Mammary epithelial cell (primary cell): ENCODE measurements at regions not wholly inside any gene's neighbourhood (a gene's known extent, or its start where the extent isn't known, plus 50 kb on each side); places are given as distances from the start of the nearest gene placed in this dataset.

Experiments used
- CTCF ChIP-seq, 2 donors: IDR thresholded peaks in 1 of 2; conservative IDR thresholded peaks in 1 of 2; 2 replicates each; pipeline ENCODE4 v1.5.1; 2011 to 2012; ENCODE audit warnings: inconsistent platforms in 2 of 2, low read length in 2 of 2, mild to moderate bottlenecking in 2 of 2, control low read depth in 1 of 2, low read depth in 1 of 2; ENCODE audit not compliant: insufficient read depth in 1 of 2; ENCODE audit errors: extremely low read depth in 1 of 2
- EZH2 ChIP-seq: IDR thresholded peaks from 2 replicates; pipeline ENCODE4 v1.6.1; 2012; ENCODE audit warnings: low read length, inconsistent platforms, borderline replicate concordance

GRCh38 chr18:1048032-1048431 is 143.4 kb downstream of the ADCYAP1 start:
- TF ChIP-seq CTCF (conservative IDR thresholded peaks at IDR 0.05 in 1 of 2, IDR thresholded peaks at IDR 0.05 in 1 of 2; ENCODE audit: extremely low read depth in 1 of 2, insufficient read depth in 1 of 2, low read depth in 1 of 2, low read length in 2 of 2), result no peak
- TF ChIP-seq EZH2, result no peak
